Trophoblast cell (in vitro differentiated cells and primary cell): ENCODE measurements at regions not wholly inside any gene's neighbourhood (a gene's known extent, or its start where the extent isn't known, plus 50 kb on each side); places are given as distances from the start of the nearest gene placed in this dataset.
A peak's percentile ranks its signal among the peaks of the same experiment; 100 is the strongest.

Experiments used
- DNase-seq, 2 donors: peaks; one replicate each; pipeline ENCODE4 v3.0.0-alpha.2; 2016
- H2AFZ ChIP-seq: 2 replicates; pipeline ENCODE4 v1.6.1; 2013; ENCODE audit warnings: low read length, moderate library complexity, mild to moderate bottlenecking; ENCODE audit not compliant: insufficient read depth, poor library complexity
- H2AK5ac ChIP-seq: 2 replicates; pipeline ENCODE4 v1.6.1; 2013; ENCODE audit warnings: mild to moderate bottlenecking, low read length
- H2BK120ac ChIP-seq: 2 replicates; pipeline ENCODE4 v1.6.1; 2013; ENCODE audit warnings: low read length, mild to moderate bottlenecking, moderate library complexity; ENCODE audit not compliant: insufficient read depth, poor library complexity
- H2BK12ac ChIP-seq: 2 replicates; pipeline ENCODE4 v1.6.1; 2013; ENCODE audit warnings: mild to moderate bottlenecking, low read length, moderate library complexity
- H2BK5ac ChIP-seq: 2 replicates; pipeline ENCODE4 v1.6.1; 2013; ENCODE audit warnings: low read length, low read depth, moderate library complexity, mild to moderate bottlenecking; ENCODE audit not compliant: poor library complexity
- H3K14ac ChIP-seq: 2 replicates; pipeline ENCODE4 v1.6.1; 2013; ENCODE audit warnings: mild to moderate bottlenecking, low read length
- H3K18ac ChIP-seq: 2 replicates; pipeline ENCODE4 v1.6.1; 2013; ENCODE audit warnings: mild to moderate bottlenecking, low read length
- H3K23ac ChIP-seq: 2 replicates; pipeline ENCODE4 v1.6.1; 2013; ENCODE audit warnings: low read length
- H3K27ac ChIP-seq: 2 replicates; pipeline ENCODE4 v1.5.1; 2013; ENCODE audit warnings: low read depth, mild to moderate bottlenecking, inconsistent platforms, low read length, moderate library complexity
- H3K27me3 ChIP-seq: 2 replicates; pipeline ENCODE4 v1.6.1; 2013; ENCODE audit warnings: inconsistent platforms, mild to moderate bottlenecking, low read length, moderate library complexity; ENCODE audit not compliant: insufficient read depth
- H3K36me3 ChIP-seq, 2 experiments: 1 replicate in 1 of 2; 2 replicates in 1 of 2; pipeline ENCODE4 v1.6.1; 2013; ENCODE audit warnings: low read length in 2 of 2, mild to moderate bottlenecking in 2 of 2, moderate library complexity in 1 of 2; ENCODE audit not compliant: insufficient read depth in 2 of 2, control insufficient read depth in 1 of 2
- H3K4ac ChIP-seq: 2 replicates; pipeline ENCODE4 v1.6.1; 2013; ENCODE audit warnings: low read depth, mild to moderate bottlenecking, low read length, moderate library complexity
- H3K4me1 ChIP-seq, 2 experiments: 1 replicate in 1 of 2; 2 replicates in 1 of 2; pipeline ENCODE4 v1.6.1; 2013; ENCODE audit warnings: low read length in 2 of 2, mild to moderate bottlenecking in 2 of 2, moderate library complexity in 1 of 2; ENCODE audit not compliant: insufficient read depth in 2 of 2, control insufficient read depth in 1 of 2
- H3K4me2 ChIP-seq: 2 replicates; pipeline ENCODE4 v1.6.1; 2013; ENCODE audit warnings: inconsistent platforms, mild to moderate bottlenecking, low read length, moderate library complexity
- H3K4me3 ChIP-seq: 2 replicates; pipeline ENCODE4 v1.5.1; 2013; ENCODE audit warnings: mild to moderate bottlenecking, low read depth, low read length, inconsistent platforms
- H3K79me1 ChIP-seq: one replicate; pipeline ENCODE4 v1.6.1; 2013; ENCODE audit warnings: low read length
- H3K79me2 ChIP-seq: 2 replicates; pipeline ENCODE4 v1.6.1; 2013; ENCODE audit warnings: low read length, mild to moderate bottlenecking; ENCODE audit not compliant: control insufficient read depth, insufficient read depth, poor library complexity
- H3K9ac ChIP-seq: 2 replicates; pipeline ENCODE4 v1.6.1; 2013; ENCODE audit warnings: mild to moderate bottlenecking, low read length
- H3K9me3 ChIP-seq: 2 replicates; pipeline ENCODE4 v1.6.1; 2013; ENCODE audit warnings: low read depth, mild to moderate bottlenecking, control low read depth, inconsistent platforms, low read length; ENCODE audit not compliant: insufficient read depth
- H4K12ac ChIP-seq: 2 replicates; pipeline ENCODE4 v1.6.1; 2013; ENCODE audit warnings: low read depth, mild to moderate bottlenecking, low read length, moderate library complexity
- H4K8ac ChIP-seq: 2 replicates; pipeline ENCODE4 v1.6.1; 2013; ENCODE audit warnings: low read depth, mild to moderate bottlenecking, low read length, moderate library complexity
- H4K91ac ChIP-seq: one replicate; pipeline ENCODE4 v1.6.1; 2013; ENCODE audit warnings: low read depth, mild to moderate bottlenecking, low read length, moderate library complexity
- WGBS: extraction: QIAGEN DNeasy Blood & Tissue Kit; methylation state at CpG from one replicate; pipeline ENCODE4 v1.1.7; 2013; ENCODE audit warnings: missing lambda C conversion rate; ENCODE audit not compliant: insufficient read length, insufficient coverage; ENCODE audit errors: extremely low coverage; 5-methylcytosine and 5-hydroxymethylcytosine counted together

- no peak overlapping the region for H4K12ac ChIP-seq
- H3K79me1 ChIP-seq = no peaks in the 10 kb centered on the region
- no peak overlapping the region for H3K14ac ChIP-seq
- H3K23ac ChIP-seq = no peak overlapping the region
- H3K4ac ChIP-seq = no peak overlapping the region
- no peak overlapping the region for H4K8ac ChIP-seq
- H2AK5ac ChIP-seq = no peak overlapping the region
- H2AFZ ChIP-seq = no peak overlapping the region
- no peak overlapping the region for H3K9ac ChIP-seq
- H3K4me2 ChIP-seq = no peak overlapping the region
- H3K36me3 ChIP-seq = no peaks in the 10 kb centered on the region
- H2BK120ac ChIP-seq = no peak overlapping the region
- no peak for DNase-seq
- no peaks in the 10 kb centered on the region for H3K79me2 ChIP-seq
- H3K4me1 ChIP-seq = no peaks in the 10 kb centered on the region
- H2BK5ac ChIP-seq = no peak overlapping the region
- H3K18ac ChIP-seq = no peak overlapping the region
- no peak overlapping the region for H3K4me3 ChIP-seq
- no peaks in the 10 kb centered on the region for H3K27me3 ChIP-seq
- no peaks in the 10 kb centered on the region for H3K9me3 ChIP-seq
- no peak overlapping the region for H4K91ac ChIP-seq
- no peak overlapping the region for H2BK12ac ChIP-seq
- no peak overlapping the region for H3K27ac ChIP-seq
Measured at GRCh38 chr5:39780347-39780746, 355.6 kb upstream of the DAB2 start.

- no peak overlapping the region for H3K23ac ChIP-seq
- no peaks in the 10 kb centered on the region for H3K79me1 ChIP-seq
- H2BK12ac ChIP-seq = no peak overlapping the region
- H2BK120ac ChIP-seq = no peak overlapping the region
- H3K9me3 ChIP-seq = no peaks in the 10 kb centered on the region
- no peak overlapping the region for H3K4me2 ChIP-seq
- no peak overlapping the region for H3K18ac ChIP-seq
- no peak overlapping the region for H2BK5ac ChIP-seq
- no peaks in the 10 kb centered on the region for H3K4me1 ChIP-seq
- no CpG with 5 or more reads among the region's 1 CpG for WGBS
- H3K79me2 ChIP-seq = no peaks in the 10 kb centered on the region
- no peak overlapping the region for H3K27ac ChIP-seq
- no peak overlapping the region for H3K9ac ChIP-seq
- H4K8ac ChIP-seq = no peak overlapping the region
- H3K4me3 ChIP-seq = no peak overlapping the region
- no peak for DNase-seq
- H3K4ac ChIP-seq = no peak overlapping the region
- H3K36me3 ChIP-seq = no peaks in the 10 kb centered on the region
- no peak overlapping the region for H2AFZ ChIP-seq
- no peak overlapping the region for H4K91ac ChIP-seq
- no peak overlapping the region for H3K14ac ChIP-seq
- H4K12ac ChIP-seq = no peak overlapping the region
- H3K27me3 ChIP-seq = no peaks in the 10 kb centered on the region
- H2AK5ac ChIP-seq = no peak overlapping the region
Measured at GRCh38 chr5:39779831-39780230, 355.1 kb upstream of the DAB2 start.

DNA sequence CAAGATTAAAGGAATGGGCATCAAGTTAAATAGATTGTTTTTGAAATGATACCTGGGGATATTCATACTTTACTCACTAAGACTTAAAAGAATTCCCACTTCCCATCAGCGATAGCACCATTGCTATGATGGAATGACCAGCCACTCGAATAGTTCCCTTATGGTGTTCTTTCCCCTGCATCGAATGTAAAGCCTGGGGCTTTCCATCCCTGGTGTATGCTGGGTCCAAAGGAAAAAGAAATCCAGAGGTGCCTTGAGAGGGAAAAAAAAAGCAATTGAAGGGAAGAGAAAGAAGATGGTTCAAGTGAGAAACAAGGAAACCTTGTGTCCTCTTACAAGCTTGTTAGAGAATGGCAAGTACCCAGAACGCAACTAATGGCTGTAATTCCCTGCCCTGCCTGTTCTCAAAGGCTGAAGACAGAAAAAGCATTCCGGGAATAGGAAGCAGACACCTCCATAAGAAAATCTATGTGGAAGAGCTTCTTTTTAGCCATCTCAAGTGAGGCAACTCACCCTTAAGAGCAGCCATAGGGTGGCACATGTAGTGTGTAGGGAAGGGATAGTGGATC, 351.1 kb upstream of the DAB2 start:
- Histone ChIP-seq H3K4me3 (no peak overlapping the region), H3K4ac (no peak overlapping the region), H2AFZ (no peak overlapping the region), H2AK5ac (no peak overlapping the region), H3K27ac (no peak overlapping the region), H3K79me1 (no peaks in the 10 kb centered on the region), H3K9ac (no peak overlapping the region), H2BK12ac (no peak overlapping the region), H3K36me3 (no peaks in the 10 kb centered on the region), H3K79me2 (no peaks in the 10 kb centered on the region), H2BK5ac (no peak overlapping the region), H4K91ac (no peak overlapping the region), H3K9me3 (no peaks in the 10 kb centered on the region), H4K8ac (no peak overlapping the region), H3K14ac (no peak overlapping the region), H2BK120ac (no peak overlapping the region), H3K18ac (no peak overlapping the region), H3K4me1 (no peaks in the 10 kb centered on the region), H3K4me2 (no peak overlapping the region), H3K27me3 (no peaks in the 10 kb centered on the region), H3K23ac (no peak overlapping the region), H4K12ac (no peak overlapping the region)
- WGBS = no CpG with 5 or more reads among the region's 5 CpGs
- DNase-seq = peak; percentile 37 to 64

DNA sequence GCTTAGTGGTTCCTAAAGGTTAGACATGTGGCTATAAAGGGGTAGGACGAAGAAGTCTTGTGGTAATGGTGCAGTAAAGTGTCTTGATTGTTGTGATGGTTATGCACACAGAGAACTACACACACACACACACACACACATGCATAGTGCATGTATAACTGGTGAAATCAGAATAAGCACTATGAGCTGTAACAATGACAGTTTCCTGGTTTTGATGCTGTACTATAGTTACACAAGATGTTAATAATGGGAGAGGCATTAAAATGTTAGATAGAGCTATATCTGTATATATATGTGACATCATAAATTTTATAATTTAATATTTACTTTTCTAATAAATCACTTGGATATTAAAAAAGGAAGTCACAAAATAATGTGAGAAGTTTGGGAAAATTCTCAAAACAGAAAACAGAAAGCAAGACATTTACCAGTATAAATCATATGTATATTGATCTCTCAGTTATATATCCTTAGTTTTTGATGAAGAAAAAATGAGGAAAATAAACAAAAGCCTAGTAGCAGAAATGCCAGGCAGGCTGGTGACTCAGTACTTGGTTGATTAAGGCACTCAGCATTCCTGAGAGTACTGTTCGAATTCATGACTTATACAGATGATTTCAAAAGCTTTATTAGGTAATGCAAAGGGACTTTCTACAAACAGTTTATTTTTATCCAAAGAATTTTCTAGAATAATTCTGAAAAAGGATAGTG, 350.5 kb upstream of the DAB2 start:
- no peak overlapping the region for H3K27ac ChIP-seq

More for the DNA sequence above, 350.5 kb upstream of the DAB2 start:
- DNase-seq = peak; percentile 59 to 77
- no peaks in the 10 kb centered on the region for H3K4me1 ChIP-seq
- no peak overlapping the region for H3K4ac ChIP-seq
- no peak overlapping the region for H2BK120ac ChIP-seq
- no peak overlapping the region for H3K9ac ChIP-seq
- H3K36me3 ChIP-seq = no peaks in the 10 kb centered on the region
- H2AFZ ChIP-seq = no peak overlapping the region
- WGBS = no CpG with 5 or more reads among the region's 2 CpGs
- H3K9me3 ChIP-seq = no peaks in the 10 kb centered on the region
- H2BK12ac ChIP-seq = no peak overlapping the region
- no peak overlapping the region for H2BK5ac ChIP-seq
- no peak overlapping the region for H3K4me2 ChIP-seq
- no peaks in the 10 kb centered on the region for H3K79me1 ChIP-seq
- H3K79me2 ChIP-seq = no peaks in the 10 kb centered on the region
- no peaks in the 10 kb centered on the region for H3K27me3 ChIP-seq
- H2AK5ac ChIP-seq = no peak overlapping the region
- H3K18ac ChIP-seq = no peak overlapping the region
- no peak overlapping the region for H3K4me3 ChIP-seq
- H4K8ac ChIP-seq = no peak overlapping the region
- H3K14ac ChIP-seq = no peak overlapping the region
- H4K91ac ChIP-seq = no peak overlapping the region
- no peak overlapping the region for H3K23ac ChIP-seq
- H4K12ac ChIP-seq = no peak overlapping the region
